ENCODE measurements at regions not wholly inside any gene's neighbourhood (a gene's known extent, or its start where the extent isn't known, plus 50 kb on each side); places are given as distances from the start of the nearest gene placed in this dataset.

DNA sequence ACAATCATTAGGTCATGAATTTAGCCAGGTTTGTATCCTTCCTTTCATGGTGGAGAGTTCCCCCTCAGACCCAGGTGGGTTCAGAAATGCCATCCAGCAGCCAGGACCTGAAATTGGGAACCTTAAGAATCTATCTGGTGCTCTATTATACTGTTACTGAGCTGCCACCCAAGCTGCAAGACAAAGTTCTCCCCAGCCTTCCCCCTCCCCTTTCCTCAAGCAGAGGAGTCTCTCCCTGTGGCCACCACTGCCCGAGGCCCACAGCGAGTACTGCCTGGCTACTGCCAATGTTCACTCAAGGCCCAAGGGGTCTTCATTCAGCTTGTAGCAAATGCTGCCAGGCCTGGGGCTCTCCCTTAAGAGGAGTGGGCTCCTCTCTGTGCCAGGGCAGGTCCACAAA, 133.8 kb downstream of the TMEM38B start:
- DNase-seq, result no peak

DNA sequence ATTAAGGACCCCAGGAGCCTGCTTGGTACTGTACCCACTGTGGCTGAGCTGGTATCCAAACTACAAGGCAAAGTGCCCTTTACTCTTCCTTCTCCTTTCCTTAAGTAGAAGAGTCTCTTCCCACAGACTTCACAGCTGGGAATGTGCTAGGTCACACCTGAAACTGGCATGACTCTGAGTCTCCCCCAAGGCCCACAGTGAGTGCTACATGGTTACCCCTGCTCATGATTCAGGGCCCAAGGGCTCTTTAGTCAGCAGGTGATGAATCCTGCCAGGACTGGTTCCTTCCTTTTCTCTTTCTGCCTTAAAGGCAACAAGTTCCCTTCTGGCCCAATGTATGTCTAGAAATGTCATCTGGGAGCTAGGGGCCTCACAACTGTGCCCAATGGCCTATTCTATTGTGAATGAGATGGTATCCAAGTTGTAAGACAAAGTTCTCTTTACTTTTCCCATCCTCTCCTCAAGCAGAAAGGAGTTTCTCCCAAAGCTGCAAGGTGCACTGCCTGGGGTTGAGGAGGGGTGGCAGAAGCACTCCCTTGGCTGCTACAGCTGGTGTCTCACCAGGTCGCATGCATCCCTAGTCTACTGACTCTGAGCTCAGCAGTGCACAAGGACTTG, 134.4 kb downstream of the TMEM38B start:
- DNase-seq, result no peak

DNA sequence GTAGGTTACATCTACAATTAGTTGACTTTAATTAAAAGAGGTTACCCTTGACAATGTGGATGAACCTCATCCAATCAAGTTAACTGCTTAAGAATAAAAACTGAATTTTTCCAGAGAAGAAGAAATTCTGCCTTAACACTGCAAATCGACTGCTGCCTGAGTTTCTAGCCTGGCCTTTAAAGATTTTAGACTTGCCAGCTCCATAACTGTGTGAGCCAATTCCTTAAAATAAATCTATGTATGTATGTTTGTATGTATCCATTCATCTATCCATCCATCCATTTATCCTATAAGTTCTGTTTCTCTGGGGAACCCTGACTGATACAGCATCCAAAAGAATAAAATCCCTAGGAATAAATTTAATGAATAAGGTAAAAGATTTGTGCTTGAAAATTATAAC, 136.1 kb downstream of the TMEM38B start:
- no peak for DNase-seq

DNA sequence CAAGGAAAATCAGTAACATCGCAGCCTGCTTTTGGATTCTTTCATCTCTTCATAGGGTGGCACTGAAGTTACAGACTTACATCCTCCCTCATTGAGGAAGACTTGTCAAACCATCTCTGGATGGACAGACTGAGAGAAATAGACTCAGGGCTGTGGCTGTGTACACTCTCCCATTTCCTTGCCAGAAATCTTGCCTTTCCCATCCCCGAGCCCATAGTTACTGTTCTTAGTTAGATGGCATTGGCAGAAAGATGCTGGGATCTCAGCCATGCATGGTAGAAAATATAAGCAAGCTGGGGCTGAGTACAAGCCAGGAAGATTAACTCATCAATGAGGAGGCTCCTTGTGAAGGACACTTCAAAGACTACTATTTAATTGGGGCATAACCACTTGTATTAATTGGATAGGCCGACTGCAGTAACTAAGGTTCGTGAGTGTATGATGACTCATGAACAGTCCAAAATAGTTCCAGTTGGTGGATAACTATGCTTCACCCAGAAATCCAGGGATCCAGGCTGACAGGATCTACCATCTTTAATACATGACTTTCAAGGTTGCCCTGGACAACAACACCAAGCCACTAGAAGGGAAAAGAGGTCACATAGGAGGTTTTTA, 137.9 kb downstream of the TMEM38B start:
- no peak for DNase-seq

DNA sequence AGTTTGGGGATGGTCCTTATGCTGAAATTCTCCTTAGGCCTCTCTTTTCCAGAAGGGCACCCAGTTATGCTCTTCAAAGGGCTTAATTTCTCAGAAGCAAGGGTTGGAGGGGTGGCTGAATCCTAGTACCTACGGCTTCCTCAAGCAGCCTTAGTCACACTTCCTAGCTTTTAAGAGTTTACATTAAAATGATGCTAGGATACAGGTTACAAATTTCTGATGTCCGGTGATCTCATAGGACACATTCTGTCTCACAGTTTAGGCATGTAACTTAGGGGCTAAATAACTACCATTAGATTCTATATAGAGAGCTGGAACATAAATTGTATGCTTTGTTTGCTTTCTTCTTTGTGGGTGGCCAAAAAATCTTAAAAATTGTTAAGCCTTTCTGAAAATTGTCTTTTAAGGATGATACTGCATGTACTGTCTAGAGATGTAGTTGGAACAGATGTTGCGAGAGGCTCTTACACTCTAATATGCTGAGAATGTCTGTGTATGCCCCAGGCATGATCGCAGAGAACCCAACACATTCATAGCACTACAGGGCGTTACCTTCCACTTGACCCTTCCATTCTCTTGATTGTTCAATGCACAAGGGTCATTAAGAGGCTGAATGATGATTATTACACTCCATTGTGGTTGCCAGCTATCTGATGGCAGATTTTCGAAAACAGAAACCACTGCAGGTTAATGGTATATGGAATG, 139.1 kb downstream of the TMEM38B start:
- DNase-seq, result no peak

- DNase-seq, result no peak
Measured at GRCh38 chr9:105834404-105834803, 140.1 kb downstream of the TMEM38B start.

GRCh38 chr9:105835721-105836120, 141.4 kb downstream of the TMEM38B start:
- DNase-seq, result no peak

GRCh38 chr9:105836936-105837660, 142.8 kb downstream of the TMEM38B start:
- DNase-seq, result no peak

DNA sequence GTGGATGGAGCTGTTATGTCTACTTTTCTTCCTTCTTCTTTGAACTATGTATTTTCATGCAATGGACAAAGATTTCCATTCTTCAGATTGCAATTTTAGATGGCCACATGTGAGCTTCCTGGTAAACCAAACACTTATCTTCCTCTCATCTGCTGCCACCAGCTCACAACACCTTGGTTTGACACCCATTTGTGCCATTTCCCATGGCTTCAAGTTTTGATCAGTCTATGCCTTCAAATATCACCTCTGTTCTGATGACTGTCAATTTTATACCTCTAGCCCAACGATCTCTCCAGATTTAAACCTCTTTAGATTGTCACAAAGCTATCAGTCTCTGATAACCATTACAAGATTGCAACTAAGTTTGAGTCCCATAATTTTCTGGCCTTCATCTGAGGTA, 147.2 kb downstream of the TMEM38B start:
- DNase-seq, result no peak

DNA sequence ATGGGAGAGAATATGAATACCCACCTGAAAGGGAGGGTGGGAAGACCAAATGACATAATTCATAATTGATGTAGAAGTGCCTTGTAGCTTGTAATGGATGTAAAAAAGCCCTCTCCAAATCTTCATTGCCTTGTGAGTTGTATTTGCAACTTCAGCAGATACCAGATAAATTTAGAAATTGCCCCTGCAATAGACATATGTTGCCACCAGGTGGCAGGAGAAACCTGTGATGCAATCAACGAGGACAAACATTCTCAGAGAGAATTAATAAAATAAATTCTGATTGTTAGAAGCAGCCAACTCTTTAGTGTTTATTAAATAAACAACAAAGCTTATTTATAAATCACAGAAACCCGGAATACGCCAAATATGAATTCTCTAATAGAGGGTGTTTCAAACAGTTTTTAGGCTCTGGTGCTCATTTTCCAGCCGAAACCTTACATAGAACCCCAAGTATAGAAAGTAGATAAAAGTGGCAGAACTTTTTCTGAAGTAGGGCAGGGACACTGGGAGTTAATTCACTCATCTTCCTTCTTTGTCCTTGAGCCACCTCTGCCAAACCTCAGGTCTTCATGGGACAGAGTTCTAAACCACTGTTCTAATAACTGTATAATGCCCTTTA, 147.8 kb downstream of the TMEM38B start:
- no peak for DNase-seq

- no peak for DNase-seq
Measured at GRCh38 chr9:105846825-105847224, 152.5 kb downstream of the TMEM38B start.

GRCh38 chr9:105850852-105851500, 156.6 kb downstream of the TMEM38B start:
- no peak for DNase-seq

- DNase-seq, result no peak
Measured at GRCh38 chr9:105854026-105854782, 159.9 kb downstream of the TMEM38B start.

- DNase-seq, result no peak
Measured at GRCh38 chr9:105854783-105855724, 160.7 kb downstream of the TMEM38B start.

DNA sequence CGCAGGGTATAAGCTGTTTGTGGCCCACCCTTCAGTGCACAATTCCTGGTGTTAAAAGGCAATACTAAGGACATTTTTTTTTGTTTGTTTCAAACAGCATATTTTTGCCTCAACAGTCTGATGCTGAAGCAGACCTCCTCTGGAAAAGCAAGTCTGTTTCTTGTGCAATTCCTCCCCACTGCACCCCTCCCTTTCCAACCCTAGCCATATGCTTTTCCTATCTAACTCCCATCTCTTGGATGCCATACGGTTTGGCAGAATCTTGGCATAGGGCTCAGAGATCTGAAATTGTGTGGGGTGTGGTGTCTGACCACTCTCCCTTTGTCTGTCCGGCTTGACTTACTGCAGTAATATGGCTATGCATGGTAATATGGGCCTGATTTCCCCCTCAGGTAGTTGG, 161.6 kb downstream of the TMEM38B start:
- DNase-seq, result no peak

- DNase-seq, result no peak
Measured at GRCh38 chr9:105858006-105858690, 163.8 kb downstream of the TMEM38B start.

GRCh38 chr9:105858877-105859276, 164.5 kb downstream of the TMEM38B start:
- no peak for DNase-seq

GRCh38 chr9:105859428-105860091, 165.2 kb downstream of the TMEM38B start:
- no peak for DNase-seq

DNA sequence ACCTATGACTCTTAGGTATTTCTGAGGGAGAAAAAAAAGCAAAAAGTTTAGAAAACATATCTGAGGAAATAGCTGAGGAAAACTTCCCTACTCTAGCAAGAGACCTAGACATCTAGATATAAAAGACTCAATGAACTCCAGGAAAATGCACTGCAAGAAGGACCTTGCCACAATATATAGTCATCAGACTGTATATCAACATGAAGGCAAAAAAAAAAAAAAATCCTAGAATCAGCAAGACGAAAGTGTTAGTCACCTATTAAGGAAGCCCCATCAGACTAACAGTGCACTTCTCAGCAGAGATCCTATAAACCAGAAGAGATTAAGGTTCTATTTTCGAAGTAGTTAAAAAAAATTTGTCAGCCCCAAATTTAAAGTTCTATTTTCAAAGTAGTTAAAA, 166.2 kb downstream of the TMEM38B start:
- DNase-seq, result no peak
